ENCODE measurements at regions not wholly inside any gene's neighbourhood (a gene's known extent, or its start where the extent isn't known, plus 50 kb on each side); places are given as distances from the start of the nearest gene placed in this dataset.

DNA sequence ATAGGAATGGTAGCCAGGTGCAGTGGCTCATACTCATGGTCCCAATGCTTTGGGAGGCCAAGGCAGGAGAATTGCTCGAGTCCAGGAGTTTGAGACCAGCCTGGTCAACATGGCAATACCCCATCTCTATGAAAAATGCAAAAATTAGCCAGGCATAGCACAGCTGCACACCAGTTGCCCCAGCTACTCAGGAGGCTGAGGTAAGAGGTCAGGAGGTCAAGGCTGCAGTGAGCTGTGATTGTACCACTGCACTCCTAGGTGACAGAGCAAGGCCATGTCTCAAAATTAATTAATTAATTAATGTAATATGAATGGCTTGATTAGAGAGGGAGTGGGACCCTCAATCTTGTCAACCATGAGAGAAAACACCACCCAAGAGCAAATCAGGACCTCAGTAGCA, 198.7 kb upstream of the DUSP10 start:
- no peak for DNase-seq

DNA sequence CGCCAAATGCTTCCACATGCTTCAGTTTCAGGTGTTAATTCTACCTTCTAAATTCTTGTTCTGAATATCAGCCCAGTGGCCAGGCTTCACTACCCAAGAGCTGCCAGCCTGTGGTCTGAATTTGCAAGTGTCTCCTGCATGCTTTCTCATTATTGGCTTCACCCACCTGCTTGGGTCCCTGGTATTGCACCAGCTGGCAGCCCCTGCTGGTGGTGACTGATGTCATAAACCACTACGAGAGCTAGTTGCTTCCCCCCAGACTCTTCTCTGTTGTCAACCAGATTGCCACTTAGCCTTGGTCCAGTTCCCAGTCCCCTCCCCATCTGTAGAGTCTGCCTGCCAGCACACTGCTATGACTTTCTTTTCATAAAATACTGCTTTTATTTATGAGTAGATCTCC, 197.7 kb upstream of the DUSP10 start:
- no peak for DNase-seq

DNA sequence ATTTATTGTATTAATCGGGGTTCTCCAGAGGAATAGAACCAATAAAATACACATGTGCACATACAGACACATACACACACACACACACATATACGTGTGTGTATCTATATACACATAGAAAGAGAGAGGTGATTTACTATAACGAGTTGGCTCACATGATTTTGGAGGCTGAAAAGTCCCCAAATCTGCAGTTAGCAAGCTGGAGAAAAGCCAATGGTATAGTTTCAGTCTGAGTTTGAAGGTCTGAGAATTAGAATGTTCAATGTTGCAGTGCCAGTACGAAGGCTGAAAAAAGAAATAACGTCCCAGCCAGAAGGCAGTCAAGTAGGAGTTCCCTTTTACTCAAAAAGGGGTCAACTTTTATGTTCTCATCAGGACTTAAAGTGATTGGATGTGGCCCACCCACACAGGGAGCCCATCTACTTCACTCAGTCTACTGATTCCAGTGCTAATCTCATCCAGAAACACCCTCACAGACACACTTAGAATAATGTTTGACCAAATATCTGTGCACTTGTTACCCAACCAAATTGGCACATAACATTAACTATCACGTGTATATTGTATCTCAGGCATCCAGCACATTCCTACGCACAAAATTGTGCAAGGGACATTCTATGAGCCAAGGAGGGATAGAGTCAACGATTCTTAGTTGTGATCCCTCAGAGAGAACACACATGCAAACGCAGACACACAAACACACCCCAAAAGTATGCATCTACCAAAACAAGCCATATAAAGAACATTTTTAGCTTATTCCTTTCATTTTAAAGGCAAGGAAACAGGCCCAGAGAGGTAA, 195.5 kb upstream of the DUSP10 start:
- DNase-seq = no peak

DNA sequence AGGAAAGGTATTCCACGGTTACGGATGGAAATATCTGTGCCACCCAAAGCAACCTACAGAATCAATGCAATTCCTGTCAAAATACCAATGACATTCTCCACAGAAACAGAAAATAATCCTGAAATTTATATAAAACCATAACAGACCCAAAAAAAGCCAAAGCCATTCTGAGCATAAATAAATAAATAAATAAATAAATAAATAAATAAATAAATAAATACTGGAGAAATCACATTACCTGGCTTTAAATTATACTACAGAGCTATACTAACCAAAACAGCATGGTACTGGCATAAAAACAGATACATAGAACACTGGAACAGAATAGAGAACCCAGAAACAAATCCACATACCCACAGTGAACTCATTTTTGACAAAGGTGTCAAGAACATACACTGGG, 191.9 kb upstream of the DUSP10 start:
- DNase-seq = no peak

- no peak for DNase-seq
Measured at GRCh38 chr1:221926441-221926840, 184.6 kb upstream of the DUSP10 start.

GRCh38 chr1:221925947-221926346, 184.1 kb upstream of the DUSP10 start:
- no peak for DNase-seq

- DNase-seq = no peak
Measured at GRCh38 chr1:221923929-221924598, 182.2 kb upstream of the DUSP10 start.

DNA sequence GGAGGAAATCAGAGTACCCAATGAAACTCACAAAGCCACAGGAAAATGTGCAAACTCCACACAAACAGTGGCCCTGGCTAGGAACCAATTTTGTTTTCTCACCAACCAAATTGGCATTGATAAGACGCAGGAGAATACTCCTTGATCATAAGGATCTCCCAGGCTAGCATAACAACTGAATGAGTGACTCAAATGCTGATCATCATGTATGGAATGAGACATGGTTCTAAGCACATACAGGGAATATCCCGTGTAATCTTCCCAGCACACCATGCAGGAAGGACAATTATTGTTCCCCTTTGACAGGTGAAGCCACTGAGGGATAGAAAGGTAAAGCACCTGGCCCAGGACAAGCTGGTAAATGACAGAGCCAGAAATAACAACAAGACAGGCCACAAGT, 180.0 kb upstream of the DUSP10 start:
- no peak for DNase-seq

- no peak for DNase-seq
Measured at GRCh38 chr1:221919743-221920142, 177.9 kb upstream of the DUSP10 start.

- no peak for DNase-seq
Measured at GRCh38 chr1:221919341-221919740, 177.5 kb upstream of the DUSP10 start.

- no peak for DNase-seq
Measured at GRCh38 chr1:221916176-221916575, 174.3 kb upstream of the DUSP10 start.

DNA sequence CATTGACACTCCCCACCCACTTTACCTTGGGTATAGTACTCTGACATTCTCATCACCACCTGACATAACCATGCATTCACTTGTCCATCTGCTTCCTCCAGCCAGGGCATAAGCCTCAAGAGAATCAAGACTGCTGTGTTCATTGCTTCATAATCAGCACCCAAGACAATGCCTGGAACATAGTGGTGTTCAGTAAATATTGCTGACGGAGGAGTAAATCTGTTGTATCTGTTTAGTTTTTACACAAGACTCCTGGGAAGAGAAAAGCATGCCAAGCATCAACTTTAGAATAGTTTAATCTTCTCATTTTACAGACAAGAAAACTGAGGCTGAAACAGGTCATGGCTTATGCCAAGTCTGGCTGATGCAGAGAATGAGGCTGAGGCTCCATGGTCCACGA, 173.9 kb upstream of the DUSP10 start:
- DNase-seq = no peak

GRCh38 chr1:221913351-221913892, 171.5 kb upstream of the DUSP10 start:
- no peak for DNase-seq

DNA sequence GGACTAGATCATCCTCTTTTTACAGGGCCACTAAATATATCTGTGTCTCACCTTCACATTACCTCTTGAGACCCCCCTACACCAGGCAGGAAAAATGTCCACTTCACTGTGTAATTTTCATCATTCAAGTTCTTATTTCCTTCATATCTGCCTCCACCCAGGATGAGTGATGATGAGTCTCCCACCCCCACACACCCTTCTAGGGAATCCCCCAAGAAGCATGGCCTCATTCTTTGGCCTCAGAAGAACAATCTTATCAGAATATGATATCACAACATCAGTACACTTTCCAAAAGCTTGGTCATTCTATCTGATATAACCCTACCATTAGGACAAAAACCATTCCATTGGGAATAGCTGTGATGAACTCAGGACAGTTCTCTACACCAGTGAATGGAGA, 170.3 kb upstream of the DUSP10 start:
- no peak for DNase-seq

- no peak for DNase-seq
Measured at GRCh38 chr1:221911714-221912113, 169.8 kb upstream of the DUSP10 start.

GRCh38 chr1:221910222-221910621, 168.3 kb upstream of the DUSP10 start:
- DNase-seq = no peak

- DNase-seq = no peak
Measured at GRCh38 chr1:221908573-221908972, 166.7 kb upstream of the DUSP10 start.

DNA sequence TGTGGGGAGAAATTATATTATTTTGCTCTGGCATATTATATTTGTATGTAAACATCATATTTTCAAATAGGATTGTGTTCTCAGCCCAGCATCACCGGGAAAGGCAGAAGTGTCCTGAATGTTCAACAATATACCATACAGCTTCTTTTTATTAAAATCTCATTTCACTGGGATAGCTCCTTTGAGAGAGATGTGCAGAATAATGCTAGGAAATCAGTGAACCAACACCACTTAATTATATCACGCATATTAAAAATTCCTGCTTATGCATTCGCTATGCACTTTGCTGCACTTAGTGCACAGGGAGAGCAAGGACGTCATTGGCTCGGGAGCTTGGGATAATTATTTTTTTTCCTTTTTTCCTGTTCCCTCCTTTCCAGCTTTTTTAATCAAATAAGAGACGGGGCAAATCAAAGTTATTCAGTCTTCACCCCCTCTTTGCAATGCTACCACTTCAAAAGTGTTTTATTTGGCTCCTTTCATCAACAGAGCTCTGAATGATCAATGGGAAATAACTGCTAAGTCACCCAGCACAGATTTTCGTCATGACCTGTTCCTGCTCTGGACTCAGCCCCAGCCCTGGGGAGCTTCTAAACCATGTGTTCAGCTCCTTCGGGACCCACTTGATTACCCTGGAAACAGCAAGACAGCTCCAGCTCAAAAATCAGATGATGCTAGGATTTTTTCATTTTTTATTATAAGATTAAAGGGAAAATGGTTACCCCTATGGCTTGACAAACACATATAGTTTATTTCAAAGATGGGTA, 165.5 kb upstream of the DUSP10 start:
- DNase-seq = no peak

DNA sequence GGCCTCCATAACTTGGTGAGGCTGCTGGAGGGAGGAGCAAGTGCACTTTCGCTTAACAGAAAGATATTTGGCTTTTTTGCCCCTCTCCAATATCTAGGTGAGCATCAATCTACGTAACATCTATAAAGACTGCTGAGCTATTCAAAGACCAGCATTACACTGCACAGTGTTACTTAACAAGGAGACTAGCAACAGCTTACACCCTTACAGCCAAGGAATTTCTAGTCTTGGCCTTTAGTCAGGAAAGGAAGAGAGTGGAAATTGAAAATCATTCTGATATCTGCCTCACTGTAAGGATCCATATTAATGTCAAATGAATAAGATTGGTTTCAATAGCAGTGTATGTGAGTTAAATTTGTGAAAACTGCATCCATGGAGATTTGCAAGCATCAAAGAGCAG, 163.9 kb upstream of the DUSP10 start:
- DNase-seq = no peak

DNA sequence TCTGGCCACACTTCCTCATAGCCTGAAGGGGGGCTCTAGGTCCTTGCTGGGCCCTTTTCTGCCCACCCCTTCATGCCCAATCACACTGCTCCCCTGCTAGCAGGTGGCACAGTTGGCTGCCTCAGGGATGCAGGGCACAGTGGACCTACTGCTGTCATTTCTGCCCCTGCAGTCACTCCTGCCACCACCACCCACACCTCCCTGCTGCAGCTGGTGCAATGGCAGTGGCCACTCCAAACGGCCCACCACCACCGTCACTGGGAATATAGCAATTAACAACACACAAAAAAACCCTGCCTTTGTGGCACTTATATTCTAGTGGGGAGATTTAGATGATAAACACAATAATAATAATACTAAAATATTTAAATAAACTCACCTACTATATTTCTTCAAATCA, 162.4 kb upstream of the DUSP10 start:
- no peak for DNase-seq

- DNase-seq = no peak
Measured at GRCh38 chr1:221903594-221903993, 161.7 kb upstream of the DUSP10 start.

- no peak for DNase-seq
Measured at GRCh38 chr1:221902961-221903360, 161.1 kb upstream of the DUSP10 start.

DNA sequence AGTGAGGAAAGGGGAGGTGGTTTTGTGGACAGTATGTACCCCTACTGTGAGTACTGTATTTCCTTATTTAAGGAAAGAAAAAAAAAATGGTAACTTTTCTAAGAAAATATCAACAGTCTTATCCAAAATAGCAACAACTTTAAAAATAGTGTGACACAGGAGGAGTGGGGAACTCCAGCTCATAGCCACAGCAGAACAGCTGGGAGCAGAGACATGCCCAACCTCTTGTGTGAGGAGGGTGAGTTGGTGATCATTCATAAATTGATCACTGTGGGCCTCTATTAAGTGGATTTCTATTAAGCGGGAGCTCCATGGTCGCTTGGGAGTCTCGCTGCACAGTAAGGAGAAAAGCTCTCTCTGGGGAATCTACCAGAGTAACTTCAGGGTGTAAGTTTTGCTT, 158.8 kb upstream of the DUSP10 start:
- DNase-seq = no peak

DNA sequence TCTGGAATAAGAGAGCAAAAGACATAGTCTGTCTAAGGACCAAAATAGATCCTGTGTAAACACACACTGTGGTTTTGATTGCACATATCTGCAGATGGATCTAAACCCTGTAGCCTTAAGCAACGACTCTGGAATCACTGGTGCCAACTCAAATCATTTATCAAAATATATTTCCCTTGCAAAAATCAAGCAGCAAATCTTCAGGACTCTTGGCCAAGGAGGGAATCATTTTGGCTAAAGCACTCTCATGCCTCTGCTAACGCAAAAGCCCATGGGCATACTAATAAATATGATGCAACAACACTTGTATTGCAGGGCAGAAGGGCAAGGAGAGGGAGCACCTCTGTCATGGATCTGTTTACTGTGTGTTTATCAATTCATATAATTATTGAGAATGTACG, 155.4 kb upstream of the DUSP10 start:
- no peak for DNase-seq
